ENCODE measurements at regions not wholly inside any gene's neighbourhood (a gene's known extent, or its start where the extent isn't known, plus 50 kb on each side); places are given as distances from the start of the nearest gene placed in this dataset.

- no peak overlapping the region for H3K4me3 Mint-ChIP-seq
- no peak overlapping the region for H3K27ac Mint-ChIP-seq
- H3K36me3 Mint-ChIP-seq (ENCODE audit: low read depth) = no peaks in the 10 kb centered on the region
- no peaks in the 10 kb centered on the region for H3K9me3 Mint-ChIP-seq
- ATAC-seq (no peak), DNase-seq (no peak)
- H3K27me3 Mint-ChIP-seq = peaks cover 11% of the 10 kb centered on the region
- no peaks in the 10 kb centered on the region for H3K4me1 Mint-ChIP-seq
These were observed 254.4 kb upstream of the PMEPA1 start for GRCh38 chr20:57964011-57964862.

GRCh38 chr20:57960803-57961575, 251.2 kb upstream of the PMEPA1 start:
- H3K9me3 Mint-ChIP-seq = no peaks in the 10 kb centered on the region
- no peak for DNase-seq
- no peak overlapping the region for H3K27ac Mint-ChIP-seq
- peaks cover 3% of the 10 kb centered on the region for H3K27me3 Mint-ChIP-seq
- no peak for ATAC-seq
- H3K4me3 Mint-ChIP-seq = no peak overlapping the region
- no peaks in the 10 kb centered on the region for H3K4me1 Mint-ChIP-seq
- no peaks in the 10 kb centered on the region for H3K36me3 Mint-ChIP-seq (ENCODE audit: low read depth)

GRCh38 chr20:57959589-57959988, 249.8 kb upstream of the PMEPA1 start:
- ATAC-seq (no peak), DNase-seq (no peak)
- H3K4me1 Mint-ChIP-seq = no peaks in the 10 kb centered on the region
- H3K36me3 Mint-ChIP-seq (ENCODE audit: low read depth) = no peaks in the 10 kb centered on the region
- no peak overlapping the region for H3K27ac Mint-ChIP-seq
- H3K27me3 Mint-ChIP-seq = peaks cover 3% of the 10 kb centered on the region
- H3K9me3 Mint-ChIP-seq = no peaks in the 10 kb centered on the region
- H3K4me3 Mint-ChIP-seq = no peak overlapping the region

GRCh38 chr20:57959018-57959417, 249.2 kb upstream of the PMEPA1 start:
- Mint-ChIP-seq H3K4me3 (no peak overlapping the region), H3K4me1 (no peaks in the 10 kb centered on the region), H3K36me3 (ENCODE audit: low read depth) (no peaks in the 10 kb centered on the region), H3K27ac (no peak overlapping the region), H3K27me3 (no peaks in the 10 kb centered on the region), H3K9me3 (no peaks in the 10 kb centered on the region)
- DNase-seq (no peak), ATAC-seq (no peak)

- no peak for ATAC-seq
- Mint-ChIP-seq H3K27ac (no peak overlapping the region), H3K27me3 (no peaks in the 10 kb centered on the region)
These were observed 248.2 kb upstream of the PMEPA1 start for GRCh38 chr20:57958050-57958420.

GRCh38 chr20:57957411-57958049, 247.7 kb upstream of the PMEPA1 start:
- Mint-ChIP-seq H3K27ac (no peak overlapping the region), H3K36me3 (ENCODE audit: low read depth) (no peaks in the 10 kb centered on the region), H3K4me1 (no peaks in the 10 kb centered on the region), H3K9me3 (no peaks in the 10 kb centered on the region), H3K27me3 (no peaks in the 10 kb centered on the region), H3K4me3 (no peak overlapping the region)
- no peak for DNase-seq
- ATAC-seq = no peak

More at GRCh38 chr20:57958050-57958420, 248.2 kb upstream of the PMEPA1 start:
- no peak for DNase-seq
- H3K4me1 Mint-ChIP-seq = no peaks in the 10 kb centered on the region
- H3K36me3 Mint-ChIP-seq (ENCODE audit: low read depth) = no peaks in the 10 kb centered on the region
- H3K4me3 Mint-ChIP-seq = no peak overlapping the region
- no peaks in the 10 kb centered on the region for H3K9me3 Mint-ChIP-seq

GRCh38 chr20:57953638-57954037, 243.8 kb upstream of the PMEPA1 start:
- no peak for ATAC-seq
- no peaks in the 10 kb centered on the region for H3K9me3 Mint-ChIP-seq
- H3K36me3 Mint-ChIP-seq (ENCODE audit: low read depth) = no peaks in the 10 kb centered on the region
- peaks cover 5% of the 10 kb centered on the region for H3K27me3 Mint-ChIP-seq
- no peak overlapping the region for H3K27ac Mint-ChIP-seq
- no peak for DNase-seq
- H3K4me3 Mint-ChIP-seq = no peak overlapping the region
- H3K4me1 Mint-ChIP-seq = no peaks in the 10 kb centered on the region

GRCh38 chr20:57952136-57952535, 242.3 kb upstream of the PMEPA1 start:
- no peaks in the 10 kb centered on the region for H3K9me3 Mint-ChIP-seq
- H3K4me1 Mint-ChIP-seq = no peaks in the 10 kb centered on the region
- DNase-seq (no peak), ATAC-seq (no peak)
- H3K27me3 Mint-ChIP-seq = peaks cover 7% of the 10 kb centered on the region
- no peak overlapping the region for H3K27ac Mint-ChIP-seq
- no peak overlapping the region for H3K4me3 Mint-ChIP-seq
- H3K36me3 Mint-ChIP-seq (ENCODE audit: low read depth) = no peaks in the 10 kb centered on the region

- no peak for ATAC-seq
- Mint-ChIP-seq H3K27me3 (peaks cover 7% of the 10 kb centered on the region), H3K27ac (no peak overlapping the region), H3K36me3 (ENCODE audit: low read depth) (no peaks in the 10 kb centered on the region), H3K9me3 (no peaks in the 10 kb centered on the region), H3K4me3 (no peak overlapping the region), H3K4me1 (no peaks in the 10 kb centered on the region)
- DNase-seq = no peak
These were observed 241.7 kb upstream of the PMEPA1 start for GRCh38 chr20:57951549-57951948.

GRCh38 chr20:57950764-57951485, 241.1 kb upstream of the PMEPA1 start:
- no peaks in the 10 kb centered on the region for H3K9me3 Mint-ChIP-seq

GRCh38 chr20:57948180-57948955, 238.6 kb upstream of the PMEPA1 start:
- Mint-ChIP-seq H3K27ac (no peak overlapping the region), H3K27me3 (peaks cover 7% of the 10 kb centered on the region), H3K4me3 (no peak overlapping the region), H3K4me1 (no peaks in the 10 kb centered on the region), H3K9me3 (no peaks in the 10 kb centered on the region), H3K36me3 (ENCODE audit: low read depth) (no peaks in the 10 kb centered on the region)
- ATAC-seq = no peak
- DNase-seq = no peak

More at GRCh38 chr20:57950764-57951485, 241.1 kb upstream of the PMEPA1 start:
- ATAC-seq (no peak), DNase-seq (no peak)
- Mint-ChIP-seq H3K36me3 (ENCODE audit: low read depth) (no peaks in the 10 kb centered on the region), H3K4me1 (no peaks in the 10 kb centered on the region), H3K27me3 (peaks cover 7% of the 10 kb centered on the region), H3K4me3 (no peak overlapping the region), H3K27ac (no peak overlapping the region)

- Mint-ChIP-seq H3K27ac (no peak overlapping the region), H3K4me3 (no peak overlapping the region), H3K9me3 (no peaks in the 10 kb centered on the region), H3K27me3 (peaks cover 7% of the 10 kb centered on the region), H3K36me3 (ENCODE audit: low read depth) (no peaks in the 10 kb centered on the region), H3K4me1 (no peaks in the 10 kb centered on the region)
- no peak for ATAC-seq
- no peak for DNase-seq
These were observed 237.8 kb upstream of the PMEPA1 start for GRCh38 chr20:57947421-57948179.

GRCh38 chr20:57946559-57947315, 236.9 kb upstream of the PMEPA1 start:
- no peak for ATAC-seq
- Mint-ChIP-seq H3K27me3 (peaks cover 4% of the 10 kb centered on the region), H3K27ac (no peak overlapping the region)

More at GRCh38 chr20:57946559-57947315, 236.9 kb upstream of the PMEPA1 start:
- no peaks in the 10 kb centered on the region for H3K4me1 Mint-ChIP-seq
- H3K9me3 Mint-ChIP-seq = no peaks in the 10 kb centered on the region
- H3K36me3 Mint-ChIP-seq (ENCODE audit: low read depth) = no peaks in the 10 kb centered on the region
- no peak overlapping the region for H3K4me3 Mint-ChIP-seq
- no peak for DNase-seq

Measured in activated naive CD8-positive, alpha-beta T cell treated with anti-CD3 and anti-CD28 coated beads, Interleukin-2, amount 50 U/mL, for 24 hours (primary cell).